GM03348 (cell line): ENCODE measurements at regions not wholly inside any gene's neighbourhood (a gene's known extent, or its start where the extent isn't known, plus 50 kb on each side); places are given as distances from the start of the nearest gene placed in this dataset.

Experiments used
- DNase-seq: peaks from one replicate; pipeline ENCODE4 v3.0.0; 2012; ENCODE audit warnings: low spot score

DNA sequence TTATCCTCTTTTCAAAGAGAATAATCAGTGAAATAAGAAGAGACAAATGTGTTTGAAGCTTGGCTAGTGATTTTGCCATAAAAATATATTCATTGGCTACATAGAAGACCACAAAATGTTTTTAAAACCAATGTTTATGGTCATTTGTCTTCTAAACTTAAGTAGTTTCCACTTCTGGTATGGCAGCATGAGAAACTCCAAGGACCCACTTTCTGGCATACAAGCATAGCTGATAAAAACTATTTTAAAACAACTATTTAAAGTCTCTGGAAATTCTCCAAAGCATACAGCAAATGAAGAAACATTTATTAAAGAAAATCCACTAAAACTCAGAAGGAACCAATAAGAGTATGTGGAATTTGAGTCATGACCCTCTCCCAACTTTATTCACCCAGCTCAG is 89.2 kb upstream of the TOMM7 start:
- no peak for DNase-seq

DNA sequence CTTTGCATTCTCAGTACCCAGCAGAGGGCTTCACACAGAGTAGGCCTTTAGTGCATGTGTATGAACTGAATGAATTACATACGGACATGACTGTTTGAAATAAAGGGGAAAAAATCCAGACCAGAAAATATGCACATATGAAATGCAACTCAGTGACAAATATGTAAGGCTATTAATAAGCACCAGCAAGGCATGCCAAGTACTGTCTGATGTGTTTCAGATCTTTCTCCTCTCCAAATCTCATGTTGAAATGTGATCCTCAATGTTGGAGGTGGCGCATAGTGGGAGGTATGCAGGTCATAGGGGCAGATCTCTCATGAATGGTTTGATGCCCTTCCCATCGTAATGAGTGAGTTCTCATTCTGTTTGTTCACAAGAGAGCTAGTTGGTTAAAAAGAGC is 87.3 kb upstream of the TOMM7 start:
- no peak for DNase-seq

DNA sequence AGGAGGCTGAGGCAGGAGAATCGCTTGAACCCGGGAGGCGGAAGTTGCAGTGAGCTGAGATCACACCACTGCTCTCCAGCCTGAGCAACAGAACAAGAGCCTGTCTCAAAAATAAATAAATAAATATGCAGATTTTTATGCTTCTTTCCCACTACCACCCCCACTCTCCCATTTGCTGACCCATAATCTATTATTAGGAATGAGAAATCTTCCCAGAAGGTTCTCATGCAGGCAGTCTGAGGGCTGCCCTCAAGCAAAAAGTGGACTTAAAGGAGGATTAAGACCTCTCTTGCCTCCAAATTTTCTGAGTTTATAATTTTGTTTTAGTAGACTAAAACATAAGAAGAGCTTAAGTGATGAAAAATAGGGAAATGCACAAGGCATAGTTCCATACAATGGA is 85.2 kb upstream of the TOMM7 start:
- DNase-seq: no peak

DNA sequence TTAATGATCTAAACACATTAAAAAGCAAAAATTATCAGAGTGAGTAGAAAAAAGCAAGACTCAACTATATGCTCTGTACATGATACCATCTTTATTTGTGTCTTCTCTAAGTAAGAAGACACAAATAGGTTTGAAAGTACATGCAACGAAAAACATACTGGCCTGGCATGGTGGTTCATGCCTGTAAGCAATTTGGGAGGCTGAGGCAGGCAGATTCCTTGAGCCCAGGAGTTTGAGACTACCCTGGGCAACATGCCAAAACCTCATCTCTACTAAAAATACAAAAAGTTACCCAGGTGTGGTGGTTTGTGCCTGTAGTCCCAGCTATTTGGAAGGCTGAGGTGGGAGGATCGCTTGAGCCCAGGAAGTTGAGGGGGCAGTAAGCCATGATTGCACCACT is 78.1 kb upstream of the TOMM7 start:
- no peak for DNase-seq

DNA sequence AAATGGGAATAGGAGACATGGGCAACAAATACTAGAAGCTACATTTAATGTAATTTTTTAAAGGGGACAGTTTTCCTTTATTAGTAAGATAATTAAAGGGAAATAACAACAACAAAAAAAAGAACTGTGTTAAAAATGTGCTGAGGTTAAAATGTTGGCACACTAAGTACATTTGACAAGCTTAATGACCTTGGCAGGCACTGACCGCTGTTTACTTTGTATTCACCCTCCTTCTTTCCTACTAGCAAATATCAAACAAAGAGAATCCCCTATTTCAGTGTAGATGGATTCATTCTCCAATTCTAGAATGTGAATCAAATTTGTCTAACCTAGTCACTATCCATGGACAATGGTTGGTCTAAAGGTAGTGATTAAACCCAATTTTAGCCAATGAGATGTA is 77.5 kb upstream of the TOMM7 start:
- no peak for DNase-seq

DNA sequence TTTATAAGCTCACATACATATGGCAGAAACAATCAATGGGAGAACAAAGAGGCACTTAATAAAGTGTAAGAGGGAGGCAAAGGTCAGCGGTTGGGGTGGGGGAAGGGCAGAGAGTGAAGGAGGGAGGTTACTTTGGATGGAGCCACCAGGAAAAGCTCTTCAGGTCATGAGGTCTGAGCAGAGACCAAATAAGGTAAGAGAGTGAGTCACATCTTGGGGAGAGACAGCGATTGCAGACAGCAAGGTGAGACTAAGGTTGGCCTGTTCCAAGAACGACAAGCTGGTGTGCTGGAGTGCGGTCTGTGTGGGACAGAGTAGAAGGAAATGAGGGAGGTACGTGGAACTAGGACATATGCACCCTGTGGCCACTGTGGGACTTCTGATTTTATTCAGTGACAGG is 74.3 kb upstream of the TOMM7 start:
- DNase-seq: no peak

DNA sequence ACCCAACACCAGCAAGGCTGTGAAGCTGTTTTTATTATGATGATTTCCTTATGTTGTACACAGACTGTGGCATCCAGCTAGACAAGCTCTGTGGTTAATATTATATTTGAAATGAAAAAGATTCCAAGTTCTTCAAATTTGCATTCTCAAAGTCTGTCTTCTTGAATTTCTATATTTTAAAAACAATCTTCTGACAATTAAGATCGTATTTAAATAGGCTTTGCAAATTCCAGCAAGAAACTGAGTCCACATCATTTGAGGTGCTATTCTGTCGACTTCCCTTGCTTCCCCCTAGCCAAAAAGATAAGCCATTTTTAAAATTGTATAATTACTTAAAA is 73.1 kb upstream of the TOMM7 start:
- DNase-seq: no peak

DNA sequence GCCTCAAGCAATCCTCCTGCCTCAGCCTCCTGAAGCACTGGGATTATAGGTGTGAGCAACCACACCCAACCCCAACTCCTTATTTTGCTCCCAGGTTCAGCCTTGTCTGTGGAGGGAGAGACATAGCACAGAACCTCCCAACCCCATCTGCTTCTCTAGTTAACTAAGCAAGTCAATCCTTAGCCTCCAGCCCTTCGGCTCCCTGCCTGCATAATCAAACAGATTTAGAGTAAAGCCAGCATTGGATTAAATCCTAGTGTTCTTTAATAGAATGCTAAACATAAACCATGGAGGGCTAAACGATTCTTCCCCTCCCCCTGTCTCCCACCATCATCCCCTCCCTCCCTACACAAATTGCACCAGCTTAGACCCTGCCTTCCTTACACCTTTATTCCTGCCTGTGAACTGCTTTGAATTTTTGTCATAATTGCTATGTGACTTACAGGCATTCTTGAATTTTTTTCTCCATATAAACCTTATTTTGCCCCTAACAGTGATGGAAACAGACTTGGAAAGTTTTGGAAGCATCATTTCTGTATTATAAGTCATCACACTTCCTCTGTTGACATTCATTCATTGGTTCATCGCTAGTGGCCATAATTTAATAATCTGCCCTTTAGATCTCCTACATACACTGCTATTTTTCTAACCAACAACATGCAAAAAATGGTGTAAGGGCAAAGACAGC is 72.6 kb upstream of the TOMM7 start:
- DNase-seq: peak; percentile 25

DNA sequence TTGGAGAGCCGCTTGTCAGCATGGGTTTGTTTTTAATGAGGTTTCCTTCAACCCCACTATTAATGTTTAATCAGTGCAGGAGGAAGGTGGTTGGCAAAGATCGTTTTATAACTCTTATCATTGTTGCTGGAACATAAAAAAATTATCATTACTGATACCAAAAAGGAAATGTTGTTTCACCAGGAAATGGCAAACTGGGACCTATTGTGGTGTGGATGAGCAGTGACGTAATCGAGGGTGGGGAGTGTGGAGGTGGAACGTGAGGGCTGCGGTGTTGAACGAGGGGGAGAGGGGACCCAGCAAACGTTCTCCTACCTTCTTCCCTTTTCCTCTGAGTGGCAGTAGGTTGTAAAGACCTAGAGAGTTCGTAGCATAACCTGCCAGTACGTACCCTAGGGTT is 71.9 kb upstream of the TOMM7 start:
- no peak for DNase-seq

DNA sequence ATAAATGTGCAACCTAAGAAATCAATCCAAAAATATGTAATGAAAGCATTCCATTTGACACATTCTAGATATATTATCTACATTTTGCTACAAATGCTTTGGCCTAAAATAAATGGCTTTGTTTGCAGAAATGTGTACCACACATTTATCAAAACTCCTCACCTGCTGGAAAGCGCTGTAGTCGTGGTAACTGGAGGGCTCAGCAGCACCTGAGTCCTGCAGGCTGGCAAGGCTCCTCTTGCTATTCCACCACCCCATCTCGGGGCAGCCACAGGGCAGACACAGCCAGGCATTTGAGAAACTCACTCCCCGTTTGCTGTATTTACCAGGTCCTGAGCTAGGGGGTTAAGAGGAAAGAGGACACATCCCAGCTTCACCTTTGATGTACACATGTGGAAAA is 68.1 kb upstream of the TOMM7 start:
- no peak for DNase-seq

DNA sequence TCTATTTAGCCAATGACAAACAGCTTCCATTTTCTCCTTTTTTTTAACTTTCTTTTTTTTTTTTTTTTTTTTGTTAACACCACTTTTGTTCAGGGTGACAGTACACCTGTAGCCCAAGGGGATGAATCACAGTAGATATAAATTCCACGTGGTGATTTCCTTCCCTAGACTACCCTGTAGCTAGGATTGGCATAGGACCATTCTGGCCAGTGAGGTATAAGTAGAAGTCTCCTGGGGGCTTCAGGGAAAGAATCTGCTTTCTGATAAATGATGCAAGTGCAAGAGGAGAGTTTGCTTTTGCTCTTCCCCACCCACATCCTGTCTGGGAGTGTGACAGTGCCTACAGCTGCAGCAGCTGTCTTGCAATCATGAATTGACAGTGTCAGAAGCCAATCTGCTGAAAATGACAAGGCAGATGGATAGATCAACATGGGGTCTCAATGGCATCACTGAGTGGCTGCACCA is 63.2 kb upstream of the TOMM7 start:
- DNase-seq: no peak

DNA sequence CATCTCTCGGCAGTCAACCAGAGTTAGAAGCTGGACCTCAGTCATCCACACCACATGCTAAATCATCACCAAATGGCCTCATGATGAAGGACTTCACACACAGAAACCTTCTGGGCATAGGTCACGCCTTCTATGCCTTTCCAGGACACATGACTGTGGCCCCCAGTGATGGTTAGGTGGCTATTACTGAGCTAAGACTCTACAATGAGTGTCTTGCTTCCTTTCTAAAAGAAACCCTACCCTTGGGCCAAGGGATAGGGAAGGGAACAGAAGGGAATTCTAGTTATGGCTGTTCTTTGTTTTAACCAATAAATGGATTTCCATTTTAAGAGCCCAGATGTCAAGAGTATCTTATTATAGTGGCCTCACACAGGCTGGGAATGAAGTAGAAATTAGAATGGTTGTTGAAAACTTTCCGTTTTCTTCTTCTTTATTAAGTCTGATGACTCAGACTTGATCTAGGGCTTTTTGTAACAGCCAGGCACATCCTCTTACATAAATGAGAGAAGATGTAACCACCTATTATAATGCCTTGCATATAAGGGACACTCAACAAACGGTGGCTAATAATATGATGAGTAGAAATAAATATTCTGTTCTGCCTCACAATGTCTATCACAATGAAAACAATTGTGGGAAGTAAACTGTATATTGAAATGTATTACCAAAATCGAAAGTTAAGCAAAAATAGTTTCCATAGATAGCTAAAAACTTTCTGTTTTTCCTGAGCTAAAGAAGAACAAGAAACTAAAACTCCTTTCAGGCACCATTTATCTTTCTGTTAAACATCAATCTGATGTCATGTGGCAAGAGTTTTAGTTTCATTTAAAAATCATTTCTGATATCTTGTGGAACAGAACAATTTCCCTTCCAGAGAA is 62.5 kb upstream of the TOMM7 start:
- DNase-seq: no peak

DNA sequence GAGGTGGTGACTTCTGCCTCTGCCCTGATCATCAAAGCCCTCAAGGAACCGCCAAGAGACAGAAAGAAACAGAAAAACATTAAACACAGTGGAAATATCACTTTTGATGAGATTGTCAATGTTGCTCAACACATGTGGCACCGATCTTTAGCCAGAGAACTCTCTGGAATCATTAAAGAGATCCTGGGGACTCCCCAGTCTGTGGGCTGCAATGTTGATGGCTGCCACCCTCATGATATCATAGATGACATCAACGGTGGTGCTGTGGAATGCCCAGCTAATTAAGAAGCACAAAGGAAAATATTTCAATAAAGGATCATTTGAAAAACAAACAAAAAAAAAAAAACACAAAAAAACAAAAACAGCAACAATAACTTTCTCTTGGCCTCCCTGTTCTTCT is 59.5 kb upstream of the TOMM7 start:
- no peak for DNase-seq

DNA sequence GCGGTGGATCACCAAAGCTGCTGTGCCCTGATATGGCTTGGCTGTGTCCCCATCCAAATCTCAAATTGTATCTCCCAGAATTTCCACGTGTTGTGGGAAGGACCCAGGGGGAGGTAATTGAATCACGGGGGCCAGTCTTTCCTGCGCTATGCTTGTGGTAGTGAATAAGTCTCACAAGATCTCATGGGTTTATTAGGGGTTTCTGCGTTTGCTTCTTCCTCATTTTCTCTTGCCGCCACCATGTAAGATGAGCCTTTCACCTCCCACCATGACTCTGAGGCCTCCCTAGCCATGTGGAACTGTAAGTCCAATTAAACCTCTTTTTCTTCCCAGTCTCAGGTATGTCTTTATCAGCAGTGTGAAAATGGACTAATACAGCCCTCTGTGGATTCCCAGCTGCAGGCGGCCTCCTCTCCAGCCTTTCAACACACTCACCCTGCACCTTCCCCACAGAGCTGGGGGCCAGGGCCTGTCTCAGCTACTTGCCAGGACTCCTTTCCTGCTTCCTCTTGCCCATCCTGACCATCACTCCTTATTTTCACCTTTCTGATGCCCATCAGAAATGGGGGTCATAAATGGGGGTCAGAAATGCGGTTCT is 57.2 kb upstream of the TOMM7 start:
- DNase-seq: no peak

DNA sequence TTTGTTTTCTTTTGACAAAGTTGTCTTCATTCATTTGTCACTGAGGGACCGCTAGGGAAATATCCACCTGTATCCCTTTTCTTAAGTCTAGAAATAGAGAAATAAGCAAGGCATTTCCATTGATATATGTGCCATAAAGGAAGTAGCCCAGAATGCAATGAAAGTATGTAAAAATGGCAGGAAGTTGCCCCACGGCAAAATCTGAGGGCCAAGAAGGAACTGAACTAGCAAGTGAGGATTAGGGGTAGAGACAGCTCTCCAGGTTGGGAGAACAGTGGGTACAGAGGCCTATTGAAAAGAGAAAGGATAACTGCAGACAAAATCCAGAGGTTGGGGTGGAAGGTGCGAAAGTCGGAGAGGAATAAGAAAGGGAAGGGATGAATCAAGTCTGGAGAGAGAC is 56.6 kb upstream of the TOMM7 start:
- DNase-seq: no peak

DNA sequence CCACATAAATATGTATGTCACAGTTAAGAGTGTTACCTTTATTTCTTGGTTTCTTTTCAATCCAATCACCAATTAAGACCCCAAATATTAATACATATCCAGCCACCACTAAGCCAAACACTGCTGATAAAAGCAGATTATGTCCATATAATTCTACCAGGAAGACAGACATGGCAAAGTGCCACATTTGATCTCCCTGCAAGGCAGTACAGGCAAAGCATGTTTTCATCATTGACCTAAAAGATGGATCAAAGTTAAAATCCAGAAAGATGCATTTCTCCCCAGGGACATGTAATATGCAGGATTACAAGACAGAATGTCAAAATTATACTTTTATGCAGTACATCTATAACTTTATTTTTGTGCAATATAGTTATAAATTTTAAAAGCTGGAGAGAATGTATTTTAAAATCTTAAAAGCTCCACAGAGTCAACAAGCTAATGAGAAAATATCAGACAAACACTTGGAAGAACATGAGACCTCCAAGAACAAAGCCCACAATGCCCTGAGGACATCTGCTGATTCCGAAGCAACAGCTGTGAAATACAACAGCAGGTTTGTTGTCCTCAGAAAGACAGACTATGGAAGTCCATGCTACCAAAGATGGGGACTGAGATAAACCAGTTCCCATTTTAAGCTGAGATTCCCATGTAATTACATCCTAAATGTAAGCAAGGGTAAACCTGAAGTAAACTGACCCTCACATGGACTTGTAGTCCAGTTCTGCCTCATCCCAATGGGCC is 54.5 kb upstream of the TOMM7 start:
- no peak for DNase-seq

DNA sequence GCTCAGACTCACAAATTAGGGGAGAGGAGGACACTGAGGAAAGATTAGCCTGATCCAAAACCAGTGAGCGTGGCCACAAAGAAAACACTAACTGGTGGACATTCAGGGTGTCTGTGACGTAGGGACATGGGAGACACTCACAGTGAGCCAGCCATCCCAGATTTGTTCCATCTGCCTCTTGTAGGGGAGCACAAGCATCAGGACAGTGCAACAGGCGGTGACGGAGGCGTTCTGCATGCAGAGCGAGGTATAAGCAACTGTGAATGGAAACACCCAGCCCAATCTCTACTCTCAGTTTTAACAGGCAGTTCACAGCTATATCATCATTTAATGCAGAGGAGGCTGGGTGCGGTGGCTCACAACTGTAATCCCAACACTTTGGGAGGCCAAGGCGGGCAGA is 52.8 kb upstream of the TOMM7 start:
- no peak for DNase-seq

DNA sequence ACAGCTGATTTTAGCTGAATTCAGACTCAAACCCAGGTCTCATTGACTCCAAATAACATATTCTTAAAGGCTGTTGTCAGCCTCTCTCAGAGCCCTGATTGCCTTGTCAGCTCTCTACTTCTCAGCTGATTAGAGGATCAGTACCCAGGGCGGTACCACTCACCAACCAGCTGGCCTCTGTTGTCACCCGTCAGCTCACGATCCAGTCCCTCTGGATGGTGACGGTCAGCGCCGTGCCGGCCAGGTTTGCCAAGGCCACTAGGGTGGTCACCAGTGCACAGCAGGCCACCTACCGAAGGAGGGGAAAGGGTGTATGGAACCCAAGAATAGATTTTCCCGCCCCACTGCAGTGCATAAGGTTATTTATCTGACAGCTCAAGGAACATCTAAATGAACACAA is 52.3 kb upstream of the TOMM7 start:
- no peak for DNase-seq
